CD4-positive, alpha-beta T cell (primary cell): ENCODE measurements at regions not wholly inside any gene's neighbourhood (a gene's known extent, or its start where the extent isn't known, plus 50 kb on each side); places are given as distances from the start of the nearest gene placed in this dataset.

Source experiments
- ATAC-seq: fragments of 200-7000 bp; cut with Tn5 transposase; one replicate; pipeline ENCODE4 v1.10.0; 2022; ENCODE audit warnings: mild to moderate bottlenecking; ENCODE audit not compliant: poor library complexity
- CTCF ChIA-PET: fragments of 350-600 bp; sonication (Branson Sonifier 250); formaldehyde crosslinking; loops from one replicate; lab custom pipeline; 2021; ENCODE audit warnings: antibody characterized with exemption, inconsistent platforms; lab: Charles Lee
- POLR2A ChIA-PET: fragments of 350-600 bp; sonication (Branson Sonifier 250); formaldehyde crosslinking; loops from one replicate; lab custom pipeline; 2021; ENCODE audit warnings: antibody characterized with exemption, inconsistent platforms; lab: Charles Lee
- DNase-seq, 14 experiments: peaks; one replicate each; pipeline ENCODE4 v3.0.0-alpha.2; 2013 to 2020; ENCODE audit warnings: mixed read lengths in 2 of 14
- H3K27ac ChIP-seq, 2 donors: one replicate each; pipeline versions ENCODE4 v1.5.1 to v1.7.0; 2013; ENCODE audit warnings: low read length in 2 of 2, low read depth in 1 of 2, mild to moderate bottlenecking in 1 of 2
- H3K27me3 ChIP-seq, 2 experiments: 1 replicate in 1 of 2; 2 replicates in 1 of 2; pipeline versions ENCODE4 v1.6.1 to v1.7.0; 2013; ENCODE audit warnings: low read length in 2 of 2, control low read depth in 1 of 2, mild to moderate bottlenecking in 1 of 2, moderate library complexity in 1 of 2; ENCODE audit not compliant: insufficient read depth in 2 of 2, control insufficient read depth in 1 of 2
- H3K36me3 ChIP-seq: one replicate; pipeline ENCODE4 v1.6.1; 2013; ENCODE audit warnings: low read length, control low read depth; ENCODE audit not compliant: insufficient read depth
- H3K4me1 ChIP-seq: one replicate; pipeline ENCODE4 v1.6.1; 2013; ENCODE audit warnings: low read length, control low read depth; ENCODE audit not compliant: insufficient read depth
- H3K4me3 ChIP-seq: one replicate; pipeline ENCODE4 v1.5.1; 2013; ENCODE audit warnings: mild to moderate bottlenecking, low read length, moderate library complexity
- H3K9me3 ChIP-seq, 2 experiments: 1 replicate in 1 of 2; 2 replicates in 1 of 2; pipeline versions ENCODE4 v1.6.1 to v1.7.0; 2013; ENCODE audit warnings: low read length in 2 of 2, mild to moderate bottlenecking in 2 of 2, control low read depth in 1 of 2, moderate library complexity in 1 of 2; ENCODE audit not compliant: control insufficient read depth in 1 of 2, insufficient read depth in 1 of 2
- H3K27ac Mint-ChIP-seq: one replicate; pipeline ENCODE4 v1.8.0; 2020; ENCODE audit warnings: mixed read lengths
- H3K27me3 Mint-ChIP-seq: one replicate; pipeline ENCODE4 v1.8.0; 2021; ENCODE audit warnings: mixed read lengths
- H3K36me3 Mint-ChIP-seq: one replicate; pipeline ENCODE4 v1.8.0; 2021; ENCODE audit warnings: low read depth, mixed read lengths
- H3K4me1 Mint-ChIP-seq: one replicate; pipeline ENCODE4 v1.8.0; 2021; ENCODE audit warnings: low read depth, mixed read lengths
- H3K4me3 Mint-ChIP-seq: one replicate; pipeline ENCODE4 v1.8.0; 2020; ENCODE audit warnings: mild to moderate bottlenecking, mixed read lengths
- H3K9me3 Mint-ChIP-seq: one replicate; pipeline ENCODE4 v1.8.0; 2020; ENCODE audit warnings: mixed read lengths
- intact Hi-C, 2 experiments: fragments of 100-400 bp; cut with DNase I in 1 of 2; cut with micrococcal nuclease in 1 of 2; formaldehyde crosslinking; loops; one replicate each; pipeline versions ENCODE4 v1.15.1 to v1.9.0; 2023 to 2025; cut with DNase I, micrococcal nuclease
- TF ChIP-seq, protein P1 (sequence below): fragments of 200-600 bp; IDR thresholded peaks from one replicate; pipeline ENCODE4 v1.8.0; 2022; ENCODE audit warnings: antibody characterized with exemption, mild to moderate bottlenecking

GRCh38 chr1:191984856-191985255 lies 173.4 kb upstream of the RGS18 start:
- no peaks in the 10 kb centered on the region for H3K36me3 Mint-ChIP-seq
- no peaks in the 10 kb centered on the region for H3K4me1 ChIP-seq
- H3K9me3 ChIP-seq, result peaks cover 0 to 11% of the 10 kb centered on the region in 2 experiments
- DNase-seq (no peak), ATAC-seq (no peak)
- H3K27ac ChIP-seq, result no peak overlapping the region
- intact Hi-C loops, result no loop called here
- no peaks in the 10 kb centered on the region for H3K27me3 Mint-ChIP-seq
- ChIA-PET POLR2A (no interaction called here), CTCF (no interaction called here)
- no peak overlapping the region for H3K4me3 Mint-ChIP-seq
- no peak overlapping the region for H3K27ac Mint-ChIP-seq
- no peak overlapping the region for H3K4me3 ChIP-seq
- H3K36me3 ChIP-seq, result no peaks in the 10 kb centered on the region
- H3K27me3 ChIP-seq, result no peaks in the 10 kb centered on the region
- TF ChIP-seq, protein P1, sequence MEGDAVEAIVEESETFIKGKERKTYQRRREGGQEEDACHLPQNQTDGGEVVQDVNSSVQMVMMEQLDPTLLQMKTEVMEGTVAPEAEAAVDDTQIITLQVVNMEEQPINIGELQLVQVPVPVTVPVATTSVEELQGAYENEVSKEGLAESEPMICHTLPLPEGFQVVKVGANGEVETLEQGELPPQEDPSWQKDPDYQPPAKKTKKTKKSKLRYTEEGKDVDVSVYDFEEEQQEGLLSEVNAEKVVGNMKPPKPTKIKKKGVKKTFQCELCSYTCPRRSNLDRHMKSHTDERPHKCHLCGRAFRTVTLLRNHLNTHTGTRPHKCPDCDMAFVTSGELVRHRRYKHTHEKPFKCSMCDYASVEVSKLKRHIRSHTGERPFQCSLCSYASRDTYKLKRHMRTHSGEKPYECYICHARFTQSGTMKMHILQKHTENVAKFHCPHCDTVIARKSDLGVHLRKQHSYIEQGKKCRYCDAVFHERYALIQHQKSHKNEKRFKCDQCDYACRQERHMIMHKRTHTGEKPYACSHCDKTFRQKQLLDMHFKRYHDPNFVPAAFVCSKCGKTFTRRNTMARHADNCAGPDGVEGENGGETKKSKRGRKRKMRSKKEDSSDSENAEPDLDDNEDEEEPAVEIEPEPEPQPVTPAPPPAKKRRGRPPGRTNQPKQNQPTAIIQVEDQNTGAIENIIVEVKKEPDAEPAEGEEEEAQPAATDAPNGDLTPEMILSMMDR, result no peak
- H3K4me1 Mint-ChIP-seq, result no peaks in the 10 kb centered on the region
- H3K9me3 Mint-ChIP-seq, result peaks cover 15% of the 10 kb centered on the region

DNA sequence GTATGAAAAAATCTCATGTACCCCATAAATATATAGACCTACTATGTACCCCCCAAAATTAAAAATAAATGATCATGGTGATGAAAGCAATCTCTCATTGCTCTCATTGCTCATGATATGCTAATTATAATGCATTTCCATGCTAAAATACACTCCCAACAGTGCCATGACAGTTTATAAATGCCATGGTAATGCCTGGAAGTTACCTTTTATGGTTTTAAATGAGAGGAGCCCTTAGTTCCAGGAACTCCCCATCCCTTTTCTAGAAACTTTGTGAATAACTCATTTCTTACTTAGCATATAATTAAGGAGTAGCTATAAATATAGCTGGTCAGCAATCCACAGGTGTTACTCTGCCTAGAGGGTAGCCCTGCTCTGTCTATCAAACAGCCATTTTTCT lies 166.1 kb upstream of the RGS18 start:
- no peak overlapping the region for H3K4me3 ChIP-seq
- ChIA-PET CTCF (no interaction called here), POLR2A (no interaction called here)
- intact Hi-C loops, result no loop called here
- no peak for ATAC-seq
- Mint-ChIP-seq H3K4me1 (no peaks in the 10 kb centered on the region), H3K27me3 (no peaks in the 10 kb centered on the region), H3K9me3 (peaks cover 3% of the 10 kb centered on the region), H3K27ac (no peak overlapping the region), H3K4me3 (no peak overlapping the region), H3K36me3 (no peaks in the 10 kb centered on the region)
- H3K4me1 ChIP-seq, result no peaks in the 10 kb centered on the region
- no peak for DNase-seq
- H3K27me3 ChIP-seq, result no peaks in the 10 kb centered on the region
- H3K27ac ChIP-seq, result no peak overlapping the region
- no peaks in the 10 kb centered on the region for H3K36me3 ChIP-seq
- TF ChIP-seq, protein P1, result no peak
- H3K9me3 ChIP-seq, result peaks cover 0 to 2% of the 10 kb centered on the region in 2 experiments

- Histone ChIP-seq H3K4me1 (no peaks in the 10 kb centered on the region), H3K36me3 (no peaks in the 10 kb centered on the region), H3K4me3 (no peak overlapping the region), H3K27ac (no peak overlapping the region), H3K9me3 (no peaks in the 10 kb centered on the region), H3K27me3 (no peaks in the 10 kb centered on the region)
- ChIA-PET CTCF (no interaction called here), POLR2A (no interaction called here)
- Mint-ChIP-seq H3K9me3 (peaks cover 3% of the 10 kb centered on the region), H3K36me3 (no peaks in the 10 kb centered on the region), H3K27ac (no peak overlapping the region), H3K27me3 (no peaks in the 10 kb centered on the region), H3K4me3 (no peak overlapping the region), H3K4me1 (no peaks in the 10 kb centered on the region)
- intact Hi-C loops, result loop anchor here in 1 of 2 experiments (1.0 kb wide), 1 partner anchor 59 kb away; no protein-coding TSS in a partner anchor
- no peak for ATAC-seq
- TF ChIP-seq, protein P1, result no peak
- DNase-seq, result no peak
Measured at GRCh38 chr1:191993549-191993948, 164.7 kb upstream of the RGS18 start.
